Duodenal mucosa (tissue), 2 donors: ENCODE measurements at regions not wholly inside any gene's neighbourhood (a gene's known extent, or its start where the extent isn't known, plus 50 kb on each side); places are given as distances from the start of the nearest gene placed in this dataset.

Experiments
- H3K27ac ChIP-seq: one replicate; pipeline ENCODE4 v1.7.0; 2013; ENCODE audit warnings: low read depth, low read length
- H3K27me3 ChIP-seq, 2 donors: one replicate each; pipeline ENCODE4 v1.7.0; 2013; ENCODE audit warnings: low read length in 2 of 2, control low read depth in 1 of 2; ENCODE audit not compliant: insufficient read depth in 2 of 2, control insufficient read depth in 1 of 2
- H3K36me3 ChIP-seq, 2 donors: one replicate each; pipeline ENCODE4 v1.7.0; 2013; ENCODE audit warnings: low read length in 2 of 2, control low read depth in 1 of 2; ENCODE audit not compliant: insufficient read depth in 2 of 2, control insufficient read depth in 1 of 2
- H3K4me1 ChIP-seq, 2 donors: one replicate each; pipeline ENCODE4 v1.7.0; 2013; ENCODE audit warnings: low read length in 2 of 2, control low read depth in 1 of 2; ENCODE audit not compliant: insufficient read depth in 2 of 2, control insufficient read depth in 1 of 2
- H3K4me3 ChIP-seq, 2 donors: one replicate each; pipeline ENCODE4 v1.7.0; 2013; ENCODE audit warnings: low read length in 2 of 2, low read depth in 1 of 2
- H3K9ac ChIP-seq, 2 donors: one replicate each; pipeline ENCODE4 v1.7.0; 2013; ENCODE audit warnings: low read length in 2 of 2, low read depth in 1 of 2
- H3K9me3 ChIP-seq, 2 donors: one replicate each; pipeline ENCODE4 v1.7.0; 2013; ENCODE audit warnings: low read length in 2 of 2, control low read depth in 1 of 2; ENCODE audit not compliant: control insufficient read depth in 1 of 2

DNA sequence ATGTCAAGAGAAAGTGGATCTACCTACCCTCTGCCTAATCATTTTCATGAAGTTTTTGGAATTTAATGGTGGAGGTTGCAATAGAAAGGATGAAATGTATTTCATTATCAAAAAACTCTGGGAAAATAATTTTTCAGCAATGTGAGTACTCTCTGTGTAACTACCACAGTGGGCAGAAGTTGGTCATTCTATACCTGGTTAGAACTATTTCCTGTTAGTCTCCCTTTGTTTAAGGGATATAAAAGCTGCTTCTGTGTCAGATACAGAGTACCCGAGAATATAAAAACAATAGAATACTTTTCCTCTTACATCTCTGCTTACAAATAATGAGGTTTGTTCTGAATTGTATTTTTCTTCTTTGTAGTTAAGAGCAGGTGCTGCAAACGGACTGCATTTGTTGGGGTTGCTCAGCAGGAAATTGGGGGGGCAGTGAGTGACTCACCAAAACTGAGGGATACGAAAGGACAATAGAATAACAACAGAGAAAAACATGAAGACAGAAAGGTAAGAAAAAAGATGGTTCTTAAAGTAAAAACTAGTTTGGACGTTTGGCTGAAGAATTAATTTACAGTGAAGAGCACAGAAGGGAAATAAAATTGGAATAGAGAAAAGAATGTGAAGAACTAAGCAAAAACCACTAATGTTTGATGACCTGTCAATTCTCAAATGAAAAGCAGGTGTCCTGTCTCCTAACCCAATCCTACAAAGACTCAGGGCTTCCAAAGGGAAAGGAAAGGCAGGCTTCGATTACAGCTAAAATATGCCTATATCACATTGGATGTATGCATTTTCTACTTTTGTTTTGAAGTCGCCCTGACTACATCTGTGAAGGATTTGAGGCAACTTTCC, 703.1 kb downstream of the RFPL4B start:
- no peak overlapping the region for H3K4me3 ChIP-seq
- H3K27me3 ChIP-seq, result no peaks in the 10 kb centered on the region
- H3K9me3 ChIP-seq, result no peaks in the 10 kb centered on the region
- H3K27ac ChIP-seq, result no peak overlapping the region
- no peaks in the 10 kb centered on the region for H3K4me1 ChIP-seq
- H3K9ac ChIP-seq, result no peak overlapping the region
- H3K36me3 ChIP-seq, result no peaks in the 10 kb centered on the region

DNA sequence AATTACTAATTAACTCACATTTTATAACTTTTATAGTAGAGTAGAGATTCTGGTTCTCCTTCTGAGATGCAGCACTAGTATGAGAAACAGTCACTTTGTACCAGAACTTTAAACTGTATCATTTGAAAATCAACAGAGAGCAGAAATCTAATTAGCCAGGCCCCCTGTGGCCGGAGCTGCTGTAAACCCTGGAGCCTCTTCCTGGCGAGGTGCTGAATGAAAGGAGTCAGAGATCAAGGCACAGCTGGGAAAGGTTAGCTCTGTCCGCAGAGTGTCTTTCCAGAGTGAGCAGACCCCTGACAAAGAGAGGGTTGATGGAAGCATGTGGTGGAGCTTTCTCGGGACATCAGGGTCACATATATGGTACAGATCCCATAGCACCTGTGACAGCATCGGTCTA, 703.8 kb downstream of the RFPL4B start:
- Histone ChIP-seq H3K9me3 (no peaks in the 10 kb centered on the region), H3K9ac (no peak overlapping the region), H3K36me3 (no peaks in the 10 kb centered on the region), H3K4me1 (no peaks in the 10 kb centered on the region), H3K4me3 (no peak overlapping the region), H3K27ac (no peak overlapping the region), H3K27me3 (no peaks in the 10 kb centered on the region)

DNA sequence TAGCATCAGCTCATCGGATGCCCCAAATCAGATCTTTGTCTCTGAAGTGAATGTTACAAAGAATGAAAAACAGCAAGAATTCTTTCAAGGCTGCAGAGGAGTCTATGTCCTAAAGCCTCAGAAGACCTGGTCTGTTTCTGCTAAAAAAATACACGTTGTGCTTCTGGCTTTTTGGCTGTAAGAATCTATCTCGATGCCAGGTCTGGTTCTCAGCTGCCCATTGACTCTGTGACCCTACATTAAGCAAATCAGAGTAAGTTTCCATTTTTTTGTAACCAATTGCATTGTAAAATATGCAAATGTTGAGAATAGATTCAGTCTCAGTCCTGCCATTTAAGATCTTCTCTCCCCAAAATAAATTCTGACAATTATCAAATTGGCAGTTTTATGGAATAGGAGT, 705.4 kb downstream of the RFPL4B start:
- no peak overlapping the region for H3K4me3 ChIP-seq
- H3K9me3 ChIP-seq, result no peaks in the 10 kb centered on the region
- no peaks in the 10 kb centered on the region for H3K27me3 ChIP-seq
- H3K4me1 ChIP-seq, result no peaks in the 10 kb centered on the region
- no peaks in the 10 kb centered on the region for H3K36me3 ChIP-seq
- no peak overlapping the region for H3K9ac ChIP-seq
- H3K27ac ChIP-seq, result no peak overlapping the region

DNA sequence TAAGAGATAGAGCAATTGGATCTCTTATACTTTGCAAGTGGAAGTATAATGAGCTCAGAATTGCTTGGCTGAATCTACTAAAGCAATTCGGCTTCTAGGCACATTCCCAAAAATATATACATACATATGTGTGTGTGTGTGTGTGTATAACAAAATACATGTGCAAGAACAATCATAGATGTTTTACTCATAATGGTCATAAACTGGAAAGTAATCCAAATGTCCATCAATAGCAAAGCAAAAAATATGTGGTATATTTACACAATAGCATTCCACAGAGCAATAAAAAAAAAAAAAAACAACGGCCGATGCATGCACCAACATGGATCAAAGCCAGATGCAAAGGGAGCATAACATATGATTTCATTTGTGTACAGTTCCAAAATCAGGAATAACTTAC, 707.9 kb downstream of the RFPL4B start:
- no peaks in the 10 kb centered on the region for H3K9me3 ChIP-seq
- H3K4me1 ChIP-seq, result no peaks in the 10 kb centered on the region
- H3K36me3 ChIP-seq, result no peaks in the 10 kb centered on the region

DNA sequence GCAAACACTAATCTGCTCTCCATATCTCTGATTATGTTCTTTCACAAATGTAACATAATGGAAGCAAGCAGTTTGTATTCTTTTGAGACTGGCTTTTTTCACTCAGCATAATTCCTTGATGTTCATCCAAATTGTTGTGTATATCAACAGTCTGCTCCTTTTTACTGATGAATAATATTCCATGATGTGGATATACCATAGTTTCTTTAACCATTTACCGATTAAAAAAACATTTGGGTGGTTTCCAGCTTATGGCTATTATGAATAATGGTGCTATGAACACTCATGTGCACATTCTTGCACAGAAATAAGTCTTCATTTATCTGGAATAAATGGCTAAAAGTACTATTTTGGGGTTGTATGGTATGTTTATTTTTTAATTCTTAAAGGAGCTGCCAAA, 708.9 kb downstream of the RFPL4B start:
- H3K4me1 ChIP-seq, result no peaks in the 10 kb centered on the region
- H3K4me3 ChIP-seq, result no peak overlapping the region
- H3K27me3 ChIP-seq, result no peaks in the 10 kb centered on the region
- no peak overlapping the region for H3K27ac ChIP-seq
- no peaks in the 10 kb centered on the region for H3K36me3 ChIP-seq
- no peaks in the 10 kb centered on the region for H3K9me3 ChIP-seq
- no peak overlapping the region for H3K9ac ChIP-seq

More for the DNA sequence above, 707.9 kb downstream of the RFPL4B start:
- no peaks in the 10 kb centered on the region for H3K27me3 ChIP-seq
- no peak overlapping the region for H3K27ac ChIP-seq
- no peak overlapping the region for H3K4me3 ChIP-seq
- H3K9ac ChIP-seq, result no peak overlapping the region

DNA sequence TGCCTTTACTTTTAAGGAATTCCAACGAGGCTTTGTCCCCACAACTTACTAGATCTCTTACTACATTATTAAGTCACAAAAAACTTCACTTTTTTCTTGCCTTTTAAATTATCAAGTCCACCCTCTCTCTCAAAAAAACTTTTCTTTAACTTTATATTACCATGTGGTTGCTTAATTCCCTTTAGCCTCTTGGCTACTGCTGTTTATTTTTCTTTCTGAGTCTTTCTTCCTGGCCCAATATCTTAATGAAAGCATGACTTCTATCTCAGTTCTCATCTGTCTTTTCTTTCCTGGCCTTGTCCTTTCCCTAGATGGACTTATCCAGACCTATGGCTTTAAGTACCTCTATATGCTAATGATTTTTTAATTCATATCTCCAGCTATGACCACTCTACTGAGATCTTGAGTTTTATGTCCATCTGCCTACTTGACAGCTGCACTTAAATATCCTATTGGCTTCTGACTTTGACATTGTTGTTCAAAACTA, 710.5 kb downstream of the RFPL4B start:
- Histone ChIP-seq H3K9me3 (no peaks in the 10 kb centered on the region), H3K36me3 (no peaks in the 10 kb centered on the region), H3K27me3 (no peaks in the 10 kb centered on the region), H3K4me3 (no peak overlapping the region), H3K27ac (no peak overlapping the region), H3K9ac (no peak overlapping the region), H3K4me1 (no peaks in the 10 kb centered on the region)

DNA sequence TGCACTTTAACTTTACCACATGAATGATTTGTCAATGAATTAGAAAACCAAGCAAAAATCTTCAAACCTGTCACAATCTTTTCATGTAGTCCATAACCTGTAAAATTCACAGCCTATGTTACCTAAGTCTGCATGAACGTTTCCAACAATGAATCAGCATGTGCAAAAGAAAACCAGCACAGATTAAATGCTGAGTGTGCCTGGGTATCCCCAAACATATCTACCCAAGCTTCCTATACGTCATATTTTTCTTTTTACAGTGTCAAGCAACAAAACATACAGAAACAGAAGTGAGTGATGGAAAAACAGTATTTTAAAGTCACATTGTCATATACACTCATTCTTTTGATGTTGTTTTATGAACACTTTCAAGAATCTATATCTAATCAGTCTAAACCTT, 713.5 kb downstream of the RFPL4B start:
- no peaks in the 10 kb centered on the region for H3K27me3 ChIP-seq
- H3K4me3 ChIP-seq, result no peak overlapping the region
- H3K36me3 ChIP-seq, result no peaks in the 10 kb centered on the region
- no peak overlapping the region for H3K9ac ChIP-seq
- no peak overlapping the region for H3K27ac ChIP-seq
- no peaks in the 10 kb centered on the region for H3K9me3 ChIP-seq
- no peaks in the 10 kb centered on the region for H3K4me1 ChIP-seq

DNA sequence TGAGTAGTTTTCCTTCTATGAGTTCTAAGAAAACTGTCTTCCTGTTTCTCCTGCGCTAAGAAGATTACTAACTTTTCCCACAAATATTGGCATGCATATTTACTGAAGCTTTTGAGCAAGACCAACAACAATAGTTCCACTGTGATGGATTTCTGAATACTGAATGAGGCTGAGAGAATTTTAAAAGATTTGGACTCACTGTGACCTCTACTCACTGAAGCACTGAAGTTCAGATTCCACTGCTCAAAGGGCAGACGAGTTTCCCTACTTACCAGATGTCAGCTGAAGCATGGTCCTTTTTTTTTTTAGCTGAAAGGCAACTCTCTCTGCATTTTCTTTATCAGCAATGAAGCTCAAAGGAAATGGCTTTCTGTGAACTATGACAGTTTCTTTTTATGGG, 718.5 kb downstream of the RFPL4B start:
- Histone ChIP-seq H3K9ac (no peak overlapping the region), H3K4me3 (no peak overlapping the region), H3K27ac (no peak overlapping the region), H3K4me1 (no peaks in the 10 kb centered on the region), H3K36me3 (no peaks in the 10 kb centered on the region), H3K27me3 (no peaks in the 10 kb centered on the region), H3K9me3 (no peaks in the 10 kb centered on the region)

DNA sequence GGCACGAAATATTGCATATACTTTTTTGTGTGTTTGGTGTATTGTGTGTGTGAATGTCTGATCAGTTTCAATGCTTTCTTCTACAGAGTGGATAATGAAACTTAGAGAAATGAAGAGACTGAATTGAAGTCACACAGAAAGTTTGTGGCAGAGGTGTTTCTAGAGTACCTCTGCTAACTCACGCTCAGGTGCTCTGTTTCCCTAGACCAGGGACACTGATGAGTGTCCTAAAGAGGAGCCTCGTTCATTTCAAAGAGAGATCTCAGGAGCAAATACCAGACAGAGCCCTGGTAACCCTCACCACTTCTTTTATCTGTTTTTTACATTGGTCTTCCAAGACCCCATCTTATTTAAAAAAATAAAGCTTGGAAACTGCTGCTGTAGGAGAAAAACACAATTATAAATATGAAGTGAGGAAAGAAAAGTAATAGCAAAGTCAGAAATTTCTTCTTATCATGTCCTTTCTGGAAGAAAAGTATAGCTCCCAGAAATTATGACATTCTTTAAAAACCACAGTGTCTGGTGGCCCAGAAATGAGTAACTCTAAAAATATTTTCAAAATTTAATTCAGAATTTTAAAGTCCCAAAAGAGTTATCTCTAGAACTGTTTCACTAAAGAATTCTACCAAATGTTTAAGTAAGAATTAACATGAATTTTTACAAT, 720.6 kb downstream of the RFPL4B start:
- no peak overlapping the region for H3K4me3 ChIP-seq
- H3K36me3 ChIP-seq, result no peaks in the 10 kb centered on the region
- H3K27ac ChIP-seq, result no peak overlapping the region
- H3K4me1 ChIP-seq, result no peaks in the 10 kb centered on the region
- no peak overlapping the region for H3K9ac ChIP-seq
- H3K27me3 ChIP-seq, result no peaks in the 10 kb centered on the region
- no peaks in the 10 kb centered on the region for H3K9me3 ChIP-seq

DNA sequence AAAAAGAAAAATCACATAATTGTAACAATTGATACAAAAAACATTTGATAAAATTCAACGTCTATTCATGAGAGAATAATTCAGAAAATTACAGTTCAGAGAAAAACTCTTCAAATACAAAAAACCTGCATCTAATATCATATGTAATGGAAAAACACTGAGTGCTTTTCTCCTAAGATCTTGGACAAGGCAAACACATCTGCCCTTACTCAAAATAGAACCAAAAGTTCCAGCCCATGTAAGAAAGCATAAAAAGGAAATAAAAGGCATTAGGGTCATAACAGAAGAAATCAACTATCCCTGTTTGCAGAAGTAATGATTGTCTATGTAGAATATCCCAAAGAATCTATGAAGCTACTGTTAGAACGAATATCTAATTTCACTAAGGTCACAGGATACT, 721.4 kb downstream of the RFPL4B start:
- H3K36me3 ChIP-seq, result no peaks in the 10 kb centered on the region
- H3K4me3 ChIP-seq, result no peak overlapping the region
- H3K9ac ChIP-seq, result no peak overlapping the region
- no peak overlapping the region for H3K27ac ChIP-seq
- H3K4me1 ChIP-seq, result no peaks in the 10 kb centered on the region
- H3K9me3 ChIP-seq, result no peaks in the 10 kb centered on the region
- H3K27me3 ChIP-seq, result no peaks in the 10 kb centered on the region
